Endodermal cell (in vitro differentiated cells): ENCODE measurements at regions not wholly inside any gene's neighbourhood (a gene's known extent, or its start where the extent isn't known, plus 50 kb on each side); places are given as distances from the start of the nearest gene placed in this dataset.

Experiments
- DNase-seq: peaks from one replicate; pipeline ENCODE4 v3.0.0-alpha.2; 2017
- H3K27ac ChIP-seq: 2 replicates; pipeline ENCODE4 v1.5.1; 2013; ENCODE audit warnings: mild to moderate bottlenecking, low read depth, low read length, moderate library complexity
- H3K27me3 ChIP-seq: 2 replicates; pipeline ENCODE4 v1.6.1; 2013; ENCODE audit warnings: mild to moderate bottlenecking, low read length, moderate library complexity; ENCODE audit not compliant: insufficient read depth, control insufficient read depth, poor library complexity, severe bottlenecking
- H3K36me3 ChIP-seq: 2 replicates; pipeline ENCODE4 v1.7.0; 2013; ENCODE audit warnings: mild to moderate bottlenecking, low read length, moderate library complexity; ENCODE audit not compliant: control insufficient read depth, insufficient read depth
- H3K4me1 ChIP-seq: one replicate; pipeline ENCODE4 v1.7.0; 2013; ENCODE audit warnings: low read length; ENCODE audit not compliant: control insufficient read depth, insufficient read depth
- H3K4me3 ChIP-seq: 2 replicates; pipeline ENCODE4 v1.5.1; 2013; ENCODE audit warnings: mild to moderate bottlenecking, low read length, moderate library complexity
- H3K9ac ChIP-seq: 2 replicates; pipeline ENCODE4 v1.6.1; 2013; ENCODE audit warnings: mild to moderate bottlenecking, low read length, moderate library complexity; ENCODE audit not compliant: poor library complexity, severe bottlenecking; ENCODE audit errors: extremely low read depth
- H3K9me3 ChIP-seq: 2 replicates; pipeline ENCODE4 v1.6.1; 2013; ENCODE audit warnings: mild to moderate bottlenecking, low read length, moderate library complexity; ENCODE audit not compliant: control insufficient read depth
- H3K27ac Mint-ChIP-seq: 2 replicates; pipeline ENCODE4 v1.8.0; 2020; ENCODE audit warnings: mixed read lengths
- H3K27me3 Mint-ChIP-seq: 2 replicates; pipeline ENCODE4 v1.8.0; 2021; ENCODE audit warnings: mild to moderate bottlenecking, mixed read lengths; ENCODE audit not compliant: insufficient read depth
- H3K36me3 Mint-ChIP-seq: 2 replicates; pipeline ENCODE4 v1.8.0; 2020; ENCODE audit warnings: low read depth, mixed read lengths
- H3K4me1 Mint-ChIP-seq: 2 replicates; pipeline ENCODE4 v1.8.0; 2020; ENCODE audit warnings: mixed read lengths
- H3K4me3 Mint-ChIP-seq: 2 replicates; pipeline ENCODE4 v1.8.0; 2020; ENCODE audit warnings: mild to moderate bottlenecking, moderate library complexity, mixed read lengths
- H3K9me3 Mint-ChIP-seq: 2 replicates; pipeline ENCODE4 v1.8.0; 2020; ENCODE audit warnings: mild to moderate bottlenecking, mixed read lengths
- CTCF ChIP-seq: fragments of 200-600 bp; sonication (generic); conservative IDR thresholded peaks from 2 replicates; pipeline ENCODE4 v1.5.0; 2021; ENCODE audit warnings: antibody characterized with exemption, mild to moderate bottlenecking
- WGBS, 2 experiments: methylation state at CpG; one replicate each; pipeline versions ENCODE4 v1.1.5 to v1.1.7; 2013; ENCODE audit warnings: missing lambda C conversion rate in 2 of 2, mixed read lengths in 1 of 2; ENCODE audit not compliant: insufficient coverage in 1 of 2, insufficient read length in 1 of 2; 5-methylcytosine and 5-hydroxymethylcytosine counted together

GRCh38 chr3:170643831-170644230 is 58.0 kb upstream of the SLC7A14 start:
- H3K27ac ChIP-seq, result no peak overlapping the region

GRCh38 chr3:170642882-170643601 is 57.2 kb upstream of the SLC7A14 start:
- peaks cover 4% of the 10 kb centered on the region for H3K4me1 ChIP-seq
- peaks cover 11% of the 10 kb centered on the region for H3K9me3 Mint-ChIP-seq
- no peaks in the 10 kb centered on the region for H3K9me3 ChIP-seq
- no peak for TF ChIP-seq CTCF
- H3K27ac Mint-ChIP-seq, result no peak overlapping the region
- no peak for DNase-seq
- no peak overlapping the region for H3K4me3 Mint-ChIP-seq
- no peak overlapping the region for H3K27ac ChIP-seq
- H3K36me3 ChIP-seq, result no peaks in the 10 kb centered on the region
- H3K4me1 Mint-ChIP-seq, result peaks cover 3% of the 10 kb centered on the region
- no peak overlapping the region for H3K4me3 ChIP-seq
- H3K36me3 Mint-ChIP-seq, result no peaks in the 10 kb centered on the region
- no peak overlapping the region for H3K9ac ChIP-seq
- H3K27me3 ChIP-seq, result no peaks in the 10 kb centered on the region
- H3K27me3 Mint-ChIP-seq, result peaks cover 3% of the 10 kb centered on the region
- 86 to 91% methylated on average over 1 to 3 of the region's 3 CpGs for WGBS, 2 experiments

More at GRCh38 chr3:170643831-170644230, 58.0 kb upstream of the SLC7A14 start:
- Histone ChIP-seq H3K4me1 (peaks cover 4% of the 10 kb centered on the region), H3K27me3 (no peaks in the 10 kb centered on the region), H3K4me3 (no peak overlapping the region), H3K9me3 (no peaks in the 10 kb centered on the region), H3K9ac (no peak overlapping the region), H3K36me3 (no peaks in the 10 kb centered on the region)
- no peak overlapping the region for H3K27ac Mint-ChIP-seq
- no peak for DNase-seq
- H3K4me3 Mint-ChIP-seq, result no peak overlapping the region
- WGBS, 2 experiments, result 89 to 91% methylated on average over 2 to 3 of the region's 3 CpGs
- peaks cover 11% of the 10 kb centered on the region for H3K9me3 Mint-ChIP-seq
- peaks cover 3% of the 10 kb centered on the region for H3K4me1 Mint-ChIP-seq
- H3K27me3 Mint-ChIP-seq, result peaks cover 3% of the 10 kb centered on the region
- TF ChIP-seq CTCF, result no peak
- no peaks in the 10 kb centered on the region for H3K36me3 Mint-ChIP-seq

- Mint-ChIP-seq H3K27ac (no peak overlapping the region), H3K36me3 (no peaks in the 10 kb centered on the region), H3K4me3 (no peak overlapping the region), H3K4me1 (peaks cover 3% of the 10 kb centered on the region), H3K9me3 (peaks cover 11% of the 10 kb centered on the region), H3K27me3 (peaks cover 3% of the 10 kb centered on the region)
- Histone ChIP-seq H3K27me3 (no peaks in the 10 kb centered on the region), H3K9me3 (no peaks in the 10 kb centered on the region), H3K36me3 (no peaks in the 10 kb centered on the region), H3K4me1 (peaks cover 4% of the 10 kb centered on the region), H3K27ac (no peak overlapping the region), H3K9ac (no peak overlapping the region), H3K4me3 (no peak overlapping the region)
- no peak for TF ChIP-seq CTCF
- WGBS, 2 experiments, result 83 to 91% methylated on average over 4 to 5 of the region's 5 CpGs
- DNase-seq, result no peak
These were observed 55.8 kb upstream of the SLC7A14 start for GRCh38 chr3:170641510-170642236.
